Thymus (tissue), 11 donors: ENCODE measurements at regions not wholly inside any gene's neighbourhood (a gene's known extent, or its start where the extent isn't known, plus 50 kb on each side); places are given as distances from the start of the nearest gene placed in this dataset.

ENCODE experiments used
- DNase-seq, 9 donors: peaks; one replicate each; pipeline ENCODE4 v3.0.0-alpha.2; 2013; ENCODE audit warnings: low spot score in 9 of 9, low read depth in 6 of 9, missing footprints in 1 of 9
- H3K27ac ChIP-seq, 2 donors: one replicate each; pipeline ENCODE4 v1.5.1; 2013; ENCODE audit warnings: control low read depth in 1 of 2, low read depth in 1 of 2, low read length in 1 of 2, mild to moderate bottlenecking in 1 of 2, moderate library complexity in 1 of 2
- H3K27me3 ChIP-seq, 2 donors: one replicate each; pipeline ENCODE4 v1.5.1; 2013; ENCODE audit warnings: low read length in 1 of 2; ENCODE audit not compliant: control insufficient read depth in 2 of 2, insufficient read depth in 1 of 2
- H3K36me3 ChIP-seq, 2 donors: one replicate each; pipeline ENCODE4 v1.5.1; 2013; ENCODE audit warnings: low read length in 1 of 2, mild to moderate bottlenecking in 1 of 2, moderate library complexity in 1 of 2; ENCODE audit not compliant: control insufficient read depth in 2 of 2, insufficient read depth in 2 of 2
- H3K4me1 ChIP-seq, 2 donors: one replicate each; pipeline ENCODE4 v1.5.1; 2013; ENCODE audit warnings: low read length in 2 of 2; ENCODE audit not compliant: control insufficient read depth in 2 of 2, insufficient read depth in 2 of 2
- H3K4me3 ChIP-seq, 2 donors: one replicate each; pipeline ENCODE4 v1.5.1; 2013; ENCODE audit warnings: low read length in 2 of 2, control low read depth in 1 of 2, mild to moderate bottlenecking in 1 of 2
- H3K9me3 ChIP-seq, 2 donors: one replicate each; pipeline ENCODE4 v1.5.1; 2013; ENCODE audit warnings: low read length in 1 of 2, mild to moderate bottlenecking in 1 of 2; ENCODE audit not compliant: control insufficient read depth in 2 of 2, insufficient read depth in 1 of 2
- WGBS: extraction: QIAGEN DNeasy Blood & Tissue Kit; methylation state at CpG from one replicate; pipeline ENCODE4 v1.1.7; 2013; 5-methylcytosine and 5-hydroxymethylcytosine counted together
- donor health status: healthy.

DNA sequence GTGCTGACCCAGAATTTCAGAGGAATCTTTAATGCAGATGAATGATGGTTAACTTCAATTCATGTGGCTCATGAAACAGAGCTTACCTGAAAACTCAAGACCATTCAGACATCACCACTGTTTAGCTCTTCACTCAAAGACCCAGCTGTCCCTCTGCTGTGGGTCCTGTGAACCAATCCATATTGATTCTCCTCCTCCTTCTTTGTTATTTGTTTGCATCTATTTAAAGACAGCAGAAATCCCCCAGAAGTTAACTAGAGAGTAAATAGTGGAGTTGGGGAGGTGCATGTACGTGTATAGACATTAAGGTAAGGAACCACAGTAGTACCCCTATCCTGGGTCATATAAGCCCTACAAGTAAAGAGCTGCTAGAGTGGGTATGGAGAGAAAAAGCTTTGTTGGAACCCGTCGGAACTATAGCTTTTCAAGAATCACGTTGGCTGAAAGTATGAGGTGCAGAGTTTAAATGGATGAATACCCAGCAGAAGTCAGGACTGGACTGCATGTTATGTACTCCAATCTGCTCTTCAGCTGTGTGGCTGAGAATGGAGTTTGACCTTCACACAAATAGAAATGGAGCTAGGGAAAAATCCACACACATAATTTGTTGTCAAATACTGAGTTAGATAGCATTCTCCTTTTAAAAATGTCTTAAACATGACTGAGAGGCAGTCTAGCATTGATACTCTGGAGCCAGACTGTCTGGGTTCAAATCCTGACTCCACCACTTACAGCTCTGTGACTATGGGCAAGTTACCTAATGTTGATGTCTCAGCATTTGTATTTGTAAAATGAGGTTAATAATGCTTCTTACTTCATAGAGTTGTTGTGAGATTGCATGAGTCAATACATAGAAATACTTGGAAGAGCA lies 81.7 kb upstream of the HK2 start:
- WGBS = 96% methylated on average over 4 of the region's 4 CpGs

GRCh38 chr2:74755386-74755785 lies 78.5 kb upstream of the HK2 start:
- Histone ChIP-seq H3K36me3 (no peaks in the 10 kb centered on the region), H3K4me3 (no peak overlapping the region), H3K9me3 (peaks cover 0 to 3% of the 10 kb centered on the region in 2 donors), H3K27ac (no peak overlapping the region), H3K4me1 (no peaks in the 10 kb centered on the region), H3K27me3 (no peaks in the 10 kb centered on the region)
- DNase-seq = no peak
- WGBS = 98% methylated on average over 4 of the region's 4 CpGs

More for the DNA sequence above, 81.7 kb upstream of the HK2 start:
- H3K9me3 ChIP-seq = peaks cover 0 to 3% of the 10 kb centered on the region in 2 donors
- no peak for DNase-seq
- no peak overlapping the region for H3K27ac ChIP-seq
- H3K4me1 ChIP-seq = peaks cover 0 to 8% of the 10 kb centered on the region in 2 donors
- H3K4me3 ChIP-seq = no peak overlapping the region
- no peaks in the 10 kb centered on the region for H3K27me3 ChIP-seq
- no peaks in the 10 kb centered on the region for H3K36me3 ChIP-seq

GRCh38 chr2:74756356-74756890 lies 77.5 kb upstream of the HK2 start:
- H3K27me3 ChIP-seq = no peaks in the 10 kb centered on the region
- H3K4me3 ChIP-seq = no peak overlapping the region
- peaks cover 0 to 3% of the 10 kb centered on the region in 2 donors for H3K9me3 ChIP-seq
- no peaks in the 10 kb centered on the region for H3K4me1 ChIP-seq
- no peaks in the 10 kb centered on the region for H3K36me3 ChIP-seq
- H3K27ac ChIP-seq = no peak overlapping the region
- DNase-seq = no peak

GRCh38 chr2:74759986-74760385 lies 73.9 kb upstream of the HK2 start:
- Histone ChIP-seq H3K9me3 (peaks cover 0 to 3% of the 10 kb centered on the region in 2 donors), H3K27ac (no peak overlapping the region), H3K36me3 (no peaks in the 10 kb centered on the region), H3K4me1 (peaks cover 0 to 9% of the 10 kb centered on the region in 2 donors), H3K4me3 (no peak overlapping the region), H3K27me3 (no peaks in the 10 kb centered on the region)
- DNase-seq = no peak

GRCh38 chr2:74760875-74761630 lies 72.9 kb upstream of the HK2 start:
- Histone ChIP-seq H3K27me3 (no peaks in the 10 kb centered on the region), H3K4me3 (no peak overlapping the region), H3K36me3 (no peaks in the 10 kb centered on the region), H3K9me3 (no peaks in the 10 kb centered on the region), H3K4me1 (peaks cover 0 to 9% of the 10 kb centered on the region in 2 donors), H3K27ac (no peak overlapping the region)
- 96% methylated on average over 6 of the region's 6 CpGs for WGBS
- no peak for DNase-seq

DNA sequence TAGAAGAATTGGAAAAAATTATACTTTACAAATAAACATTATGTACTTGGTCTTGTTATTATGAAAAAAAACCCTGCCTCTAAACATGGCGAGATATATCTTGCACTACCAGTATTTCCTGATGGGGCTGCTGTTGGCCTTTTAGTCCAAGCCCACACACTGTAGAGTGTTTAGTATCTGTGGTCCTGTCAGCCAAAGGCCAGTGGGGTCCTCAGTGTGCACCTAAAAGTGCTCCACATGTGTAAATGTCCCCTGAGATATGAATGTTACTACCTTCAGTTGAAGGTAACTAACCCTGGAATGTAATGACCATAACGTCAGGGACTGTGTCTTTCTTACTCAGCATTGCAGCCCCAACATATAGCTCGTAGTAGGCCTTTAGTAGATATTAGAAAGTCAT lies 71.1 kb upstream of the HK2 start:
- no peak for DNase-seq

DNA sequence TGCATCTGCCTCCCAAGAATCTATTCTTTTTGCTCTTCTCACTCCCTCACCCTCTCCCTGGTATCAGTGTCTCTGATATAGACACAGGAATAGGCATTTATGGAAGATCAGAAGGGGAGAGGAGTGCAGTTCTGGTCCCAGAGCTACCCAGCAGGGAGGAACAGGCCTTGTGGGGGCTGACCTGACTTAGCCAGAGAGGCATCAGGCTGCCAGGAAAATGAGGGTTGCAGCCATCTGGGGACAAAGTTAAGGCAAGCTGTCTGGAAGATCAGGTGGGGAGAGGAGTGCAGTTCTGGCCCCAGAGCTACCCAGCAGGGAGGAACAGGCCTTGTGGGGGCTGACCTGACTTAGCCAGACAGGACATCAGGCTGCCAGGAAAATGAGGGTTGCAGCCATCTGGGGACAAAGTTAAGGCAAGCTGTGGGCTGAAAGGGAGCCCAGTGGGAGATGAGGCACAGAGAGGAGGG lies 69.9 kb upstream of the HK2 start:
- no peaks in the 10 kb centered on the region for H3K36me3 ChIP-seq
- no peak for DNase-seq
- H3K4me3 ChIP-seq = no peak overlapping the region
- peaks cover 0 to 9% of the 10 kb centered on the region in 2 donors for H3K4me1 ChIP-seq
- no peak overlapping the region for H3K27ac ChIP-seq
- H3K9me3 ChIP-seq = no peaks in the 10 kb centered on the region
- no peaks in the 10 kb centered on the region for H3K27me3 ChIP-seq

More for the DNA sequence above, 71.1 kb upstream of the HK2 start:
- Histone ChIP-seq H3K27ac (no peak overlapping the region), H3K4me1 (peaks cover 0 to 9% of the 10 kb centered on the region in 2 donors), H3K4me3 (no peak overlapping the region), H3K36me3 (no peaks in the 10 kb centered on the region), H3K9me3 (no peaks in the 10 kb centered on the region), H3K27me3 (no peaks in the 10 kb centered on the region)
- 94% methylated on average over 3 of the region's 3 CpGs for WGBS

- Histone ChIP-seq H3K4me1 (peaks cover 0 to 9% of the 10 kb centered on the region in 2 donors), H3K4me3 (no peak overlapping the region), H3K36me3 (no peaks in the 10 kb centered on the region), H3K27me3 (no peaks in the 10 kb centered on the region), H3K9me3 (no peaks in the 10 kb centered on the region), H3K27ac (no peak overlapping the region)
- 65% methylated on average over 5 of the region's 5 CpGs for WGBS
- peak in 1 of 9 donors; percentile 44 for DNase-seq
Measured at GRCh38 chr2:74764429-74765272, 69.3 kb upstream of the HK2 start.
